ENCODE measurements at regions not wholly inside any gene's neighbourhood (a gene's known extent, or its start where the extent isn't known, plus 50 kb on each side); places are given as distances from the start of the nearest gene placed in this dataset.

- no peak for TF ChIP-seq POLR2A (IDR thresholded peaks at IDR 0.05)
- no peak for TF ChIP-seq CTCF (IDR thresholded peaks at IDR 0.05)
- TF ChIP-seq POLR2AphosphoS5 (IDR thresholded peaks at IDR 0.05), result no peak
These were observed 83.4 kb upstream of the SHISAL1 start for GRCh38 chr22:44396021-44396726.
